Mammary epithelial cell (primary cell): ENCODE measurements at regions not wholly inside any gene's neighbourhood (a gene's known extent, or its start where the extent isn't known, plus 50 kb on each side); places are given as distances from the start of the nearest gene placed in this dataset.

Source experiments
- EZH2 ChIP-seq: IDR thresholded peaks from 2 replicates; pipeline ENCODE4 v1.6.1; 2012; ENCODE audit warnings: low read length, inconsistent platforms, borderline replicate concordance
- TF ChIP-seq, protein P1 (sequence below), 2 donors: IDR thresholded peaks in 1 of 2; conservative IDR thresholded peaks in 1 of 2; 2 replicates each; pipeline ENCODE4 v1.5.1; 2011 to 2012; ENCODE audit warnings: inconsistent platforms in 2 of 2, low read length in 2 of 2, mild to moderate bottlenecking in 2 of 2, control low read depth in 1 of 2, low read depth in 1 of 2; ENCODE audit not compliant: insufficient read depth in 1 of 2; ENCODE audit errors: extremely low read depth in 1 of 2

DNA sequence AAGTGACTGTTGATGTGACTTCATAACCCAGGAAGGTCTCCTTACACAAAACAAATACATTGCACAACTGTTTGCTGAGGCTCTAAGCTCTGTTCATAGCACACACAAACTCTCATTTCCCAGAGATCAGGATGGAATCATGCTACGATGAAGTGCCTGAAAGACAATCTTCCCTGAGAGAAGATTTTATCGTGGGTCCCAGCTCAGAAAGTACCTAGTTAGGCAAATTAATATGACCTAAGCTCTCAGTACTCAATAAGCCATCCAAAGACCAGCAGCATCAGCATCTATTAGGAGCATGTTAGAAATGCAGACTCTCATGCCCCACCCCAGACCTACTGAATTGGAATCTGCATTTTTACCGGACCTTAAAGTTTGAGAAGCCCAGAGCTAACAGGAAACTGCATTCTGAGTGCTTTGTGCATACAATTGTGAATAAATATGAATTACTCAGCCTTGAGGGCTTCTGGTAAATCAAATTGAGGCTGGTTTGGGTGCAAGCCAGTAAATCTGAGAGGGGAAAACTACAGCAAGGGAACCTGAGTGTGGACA, 161.5 kb upstream of the C2CD4B start:
- TF ChIP-seq EZH2, result no peak
- TF ChIP-seq, protein P1, sequence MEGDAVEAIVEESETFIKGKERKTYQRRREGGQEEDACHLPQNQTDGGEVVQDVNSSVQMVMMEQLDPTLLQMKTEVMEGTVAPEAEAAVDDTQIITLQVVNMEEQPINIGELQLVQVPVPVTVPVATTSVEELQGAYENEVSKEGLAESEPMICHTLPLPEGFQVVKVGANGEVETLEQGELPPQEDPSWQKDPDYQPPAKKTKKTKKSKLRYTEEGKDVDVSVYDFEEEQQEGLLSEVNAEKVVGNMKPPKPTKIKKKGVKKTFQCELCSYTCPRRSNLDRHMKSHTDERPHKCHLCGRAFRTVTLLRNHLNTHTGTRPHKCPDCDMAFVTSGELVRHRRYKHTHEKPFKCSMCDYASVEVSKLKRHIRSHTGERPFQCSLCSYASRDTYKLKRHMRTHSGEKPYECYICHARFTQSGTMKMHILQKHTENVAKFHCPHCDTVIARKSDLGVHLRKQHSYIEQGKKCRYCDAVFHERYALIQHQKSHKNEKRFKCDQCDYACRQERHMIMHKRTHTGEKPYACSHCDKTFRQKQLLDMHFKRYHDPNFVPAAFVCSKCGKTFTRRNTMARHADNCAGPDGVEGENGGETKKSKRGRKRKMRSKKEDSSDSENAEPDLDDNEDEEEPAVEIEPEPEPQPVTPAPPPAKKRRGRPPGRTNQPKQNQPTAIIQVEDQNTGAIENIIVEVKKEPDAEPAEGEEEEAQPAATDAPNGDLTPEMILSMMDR (conservative IDR thresholded peaks at IDR 0.05 in 1 of 2, IDR thresholded peaks at IDR 0.05 in 1 of 2; ENCODE audit: extremely low read depth in 1 of 2, insufficient read depth in 1 of 2, low read depth in 1 of 2, low read length in 2 of 2), result no peak
